ENCODE measurements at regions not wholly inside any gene's neighbourhood (a gene's known extent, or its start where the extent isn't known, plus 50 kb on each side); places are given as distances from the start of the nearest gene placed in this dataset.
A peak's percentile ranks its signal among the peaks of the same experiment; 100 is the strongest.

DNA sequence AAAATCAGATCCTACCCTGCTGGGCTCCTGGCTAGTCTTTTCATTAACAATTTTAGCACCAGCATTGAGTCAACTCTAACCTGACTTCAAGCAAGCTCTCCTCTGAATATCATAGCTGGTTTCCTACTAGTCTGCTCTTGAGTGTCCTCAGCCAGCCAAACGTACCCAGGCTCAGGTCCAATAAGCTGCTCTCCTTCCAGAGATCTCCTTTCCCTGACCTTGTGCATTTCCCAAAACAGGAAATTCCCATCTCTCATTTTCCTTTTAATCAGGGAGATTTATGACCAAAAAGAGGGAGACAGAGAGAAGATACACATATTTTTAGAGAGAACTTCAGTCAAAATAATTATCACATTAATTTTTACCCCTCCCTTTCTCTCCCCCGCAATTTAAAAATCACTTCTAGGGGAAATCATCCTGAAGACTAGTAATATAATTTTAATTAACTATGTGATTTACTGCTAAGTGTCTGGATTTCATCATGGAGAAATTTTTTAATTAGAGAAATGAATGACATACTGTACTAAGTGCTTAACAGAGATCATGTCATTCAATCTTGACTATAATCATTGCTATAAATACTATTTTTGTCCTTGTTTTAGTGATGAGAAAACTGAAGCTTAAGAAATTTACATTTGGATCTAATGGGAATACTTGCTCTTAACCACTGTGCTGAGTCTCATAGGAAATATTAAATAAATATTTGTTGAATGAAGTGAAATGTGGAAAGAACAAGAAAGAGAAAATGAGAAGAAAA is 421.7 kb upstream of the INTU start:
- TF ChIP-seq, protein P1, sequence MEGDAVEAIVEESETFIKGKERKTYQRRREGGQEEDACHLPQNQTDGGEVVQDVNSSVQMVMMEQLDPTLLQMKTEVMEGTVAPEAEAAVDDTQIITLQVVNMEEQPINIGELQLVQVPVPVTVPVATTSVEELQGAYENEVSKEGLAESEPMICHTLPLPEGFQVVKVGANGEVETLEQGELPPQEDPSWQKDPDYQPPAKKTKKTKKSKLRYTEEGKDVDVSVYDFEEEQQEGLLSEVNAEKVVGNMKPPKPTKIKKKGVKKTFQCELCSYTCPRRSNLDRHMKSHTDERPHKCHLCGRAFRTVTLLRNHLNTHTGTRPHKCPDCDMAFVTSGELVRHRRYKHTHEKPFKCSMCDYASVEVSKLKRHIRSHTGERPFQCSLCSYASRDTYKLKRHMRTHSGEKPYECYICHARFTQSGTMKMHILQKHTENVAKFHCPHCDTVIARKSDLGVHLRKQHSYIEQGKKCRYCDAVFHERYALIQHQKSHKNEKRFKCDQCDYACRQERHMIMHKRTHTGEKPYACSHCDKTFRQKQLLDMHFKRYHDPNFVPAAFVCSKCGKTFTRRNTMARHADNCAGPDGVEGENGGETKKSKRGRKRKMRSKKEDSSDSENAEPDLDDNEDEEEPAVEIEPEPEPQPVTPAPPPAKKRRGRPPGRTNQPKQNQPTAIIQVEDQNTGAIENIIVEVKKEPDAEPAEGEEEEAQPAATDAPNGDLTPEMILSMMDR (conservative IDR thresholded peaks at IDR 0.05; ENCODE audit: low read length) = no peak
- no peak for DNase-seq (ENCODE audit: low read depth)
- H3K4me3 ChIP-seq (ENCODE audit: low read length) = no peak overlapping the region

DNA sequence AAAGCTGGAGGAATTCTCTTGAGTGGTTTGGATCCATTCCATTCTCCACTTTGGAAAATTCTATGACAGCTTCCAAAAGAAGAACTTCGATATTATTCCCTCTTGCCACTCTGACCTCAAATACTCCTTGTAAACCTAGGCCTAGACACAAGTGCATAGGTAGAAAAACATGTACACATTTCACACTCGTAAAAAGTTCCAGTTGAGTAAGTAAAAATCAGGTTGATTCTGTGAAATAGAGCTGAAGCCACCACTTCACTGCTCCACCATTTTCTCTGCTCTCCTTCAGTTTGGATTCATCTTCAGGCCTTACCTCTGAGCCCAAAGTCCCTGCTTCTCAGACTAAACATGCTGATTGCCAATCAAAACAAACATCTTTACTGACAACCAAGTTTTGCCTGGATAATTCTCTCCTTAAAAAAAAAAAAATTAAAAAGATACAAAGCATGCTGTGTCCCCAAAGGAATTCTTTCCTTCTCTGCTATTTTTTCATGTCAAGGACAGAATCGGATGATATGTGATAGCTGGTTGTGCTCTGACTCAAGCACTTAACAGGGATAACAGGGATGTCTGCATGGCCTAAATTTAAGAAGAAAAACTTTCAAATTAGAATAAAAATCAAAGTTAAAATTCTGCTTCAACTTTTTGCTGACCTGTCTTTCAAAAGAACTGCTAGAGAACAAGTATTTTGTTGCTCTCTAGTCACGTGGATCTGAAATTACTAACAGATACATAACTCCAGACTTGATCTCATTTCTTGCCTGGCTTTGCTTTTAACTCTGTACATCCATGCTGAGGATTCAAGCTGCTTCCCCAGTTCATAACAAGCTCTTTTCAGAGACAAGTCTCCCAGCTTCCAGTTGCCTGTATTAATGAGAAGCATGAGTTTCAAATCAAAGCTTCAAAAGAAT is 420.9 kb upstream of the INTU start:
- no peak for DNase-seq (ENCODE audit: low read depth)
- TF ChIP-seq, protein P1 (conservative IDR thresholded peaks at IDR 0.05; ENCODE audit: low read length) = no peak
- no peak overlapping the region for H3K4me3 ChIP-seq (ENCODE audit: low read length)

DNA sequence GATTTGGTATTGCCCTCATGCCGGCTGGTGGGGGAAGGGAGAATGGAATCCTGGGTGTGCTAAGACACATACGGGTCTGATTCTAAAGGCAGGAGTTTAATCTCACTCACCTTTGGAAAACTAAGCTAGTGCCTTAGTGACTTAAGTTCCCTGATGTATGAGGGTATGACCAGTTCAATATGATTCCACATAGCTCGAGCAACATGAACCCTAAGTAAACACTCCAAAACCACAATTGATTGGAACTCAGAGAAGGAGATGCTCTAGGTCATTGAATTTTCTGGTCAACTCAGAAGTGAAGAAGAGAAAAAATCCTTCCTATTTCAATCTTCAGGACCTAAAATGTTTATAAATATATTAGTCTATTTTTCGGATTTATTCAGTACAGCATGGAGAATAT is 420.1 kb upstream of the INTU start:
- DNase-seq (ENCODE audit: low read depth) = no peak
- H3K4me3 ChIP-seq (ENCODE audit: low read length) = no peak overlapping the region
- TF ChIP-seq, protein P1 (conservative IDR thresholded peaks at IDR 0.05; ENCODE audit: low read length) = no peak

DNA sequence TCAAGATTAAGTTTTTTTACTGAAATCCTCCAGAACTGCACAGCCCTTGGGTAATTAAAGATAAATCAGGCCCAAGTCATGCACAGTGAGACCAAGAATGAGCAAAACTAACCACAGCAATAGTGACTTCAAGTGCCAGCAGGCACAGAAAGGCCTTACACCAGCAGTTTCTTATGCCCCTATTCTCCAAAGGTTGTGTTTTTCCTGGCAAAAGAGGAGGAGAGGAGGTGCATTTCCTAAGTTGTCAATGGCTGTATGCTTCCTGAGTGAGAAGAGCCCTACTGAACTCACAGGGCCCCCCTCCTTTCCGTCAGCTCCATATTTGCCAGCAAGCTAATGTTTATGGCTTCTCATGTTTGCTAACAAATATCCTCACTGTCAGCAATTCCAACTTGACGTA is 418.7 kb upstream of the INTU start:
- TF ChIP-seq, protein P1 (conservative IDR thresholded peaks at IDR 0.05; ENCODE audit: low read length) = no peak
- H3K4me3 ChIP-seq (ENCODE audit: low read length) = no peak overlapping the region
- DNase-seq (ENCODE audit: low read depth) = peak; percentile 40

DNA sequence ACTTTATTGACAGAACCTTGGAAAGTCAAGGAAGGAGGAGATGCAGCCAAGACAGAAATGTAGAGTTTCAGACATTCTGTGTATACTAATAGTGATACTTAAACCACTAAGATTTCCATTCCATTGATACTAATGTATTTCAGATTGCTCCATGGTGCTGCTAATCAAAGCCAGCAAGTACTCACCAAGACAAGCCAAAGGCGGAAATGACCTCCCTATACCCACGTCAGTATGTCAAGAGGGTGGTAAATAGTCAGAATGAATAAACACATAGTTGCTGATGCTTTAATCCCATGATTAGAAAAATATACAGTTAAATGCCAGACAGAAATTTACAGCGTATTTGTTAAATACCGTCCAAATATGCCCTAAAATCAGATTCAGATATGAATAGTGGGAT is 417.8 kb upstream of the INTU start:
- H3K4me3 ChIP-seq (ENCODE audit: low read length) = no peak overlapping the region
- TF ChIP-seq, protein P1 (conservative IDR thresholded peaks at IDR 0.05; ENCODE audit: low read length) = no peak
- no peak for DNase-seq (ENCODE audit: low read depth)

DNA sequence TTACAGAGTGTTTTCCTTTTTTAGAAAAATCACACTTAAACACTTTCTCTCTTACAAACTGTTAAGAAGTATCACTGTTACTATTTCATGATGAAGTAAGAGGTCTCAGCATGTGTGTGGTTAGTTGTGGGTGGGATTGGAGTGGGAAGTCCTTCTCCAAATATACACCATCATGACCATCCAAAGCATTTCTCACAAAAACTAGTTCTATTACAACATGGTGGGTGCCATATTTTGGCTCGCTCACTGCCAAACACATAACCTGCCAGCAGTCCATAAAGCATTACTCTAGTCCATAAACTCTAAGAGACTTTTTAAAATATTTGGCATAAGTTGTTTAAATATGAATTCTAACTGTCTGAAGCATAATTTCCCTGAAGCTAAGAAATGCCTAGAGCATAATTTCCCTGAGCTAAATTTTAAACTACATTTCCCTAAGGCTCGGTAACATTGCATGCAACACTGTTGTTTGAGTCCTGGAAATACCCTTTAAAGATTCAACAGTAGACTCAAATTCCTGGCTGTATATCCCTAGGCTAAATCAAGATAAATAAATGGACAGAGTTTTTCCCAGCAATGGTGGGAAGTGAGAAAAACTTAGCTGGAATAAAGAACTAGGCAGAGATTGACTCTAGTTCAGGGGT is 415.0 kb upstream of the INTU start:
- DNase-seq (ENCODE audit: low read depth) = no peak
- no peak overlapping the region for H3K4me3 ChIP-seq (ENCODE audit: low read length)
- TF ChIP-seq, protein P1 (conservative IDR thresholded peaks at IDR 0.05; ENCODE audit: low read length) = no peak
